Fibroblast of the conjunctiva (primary cell): ENCODE measurements at regions not wholly inside any gene's neighbourhood (a gene's known extent, or its start where the extent isn't known, plus 50 kb on each side); places are given as distances from the start of the nearest gene placed in this dataset.

Source experiments
- DNase-seq: peaks from one replicate; pipeline ENCODE4 v3.0.0-alpha.2; 2010; ENCODE audit warnings: low read depth

DNA sequence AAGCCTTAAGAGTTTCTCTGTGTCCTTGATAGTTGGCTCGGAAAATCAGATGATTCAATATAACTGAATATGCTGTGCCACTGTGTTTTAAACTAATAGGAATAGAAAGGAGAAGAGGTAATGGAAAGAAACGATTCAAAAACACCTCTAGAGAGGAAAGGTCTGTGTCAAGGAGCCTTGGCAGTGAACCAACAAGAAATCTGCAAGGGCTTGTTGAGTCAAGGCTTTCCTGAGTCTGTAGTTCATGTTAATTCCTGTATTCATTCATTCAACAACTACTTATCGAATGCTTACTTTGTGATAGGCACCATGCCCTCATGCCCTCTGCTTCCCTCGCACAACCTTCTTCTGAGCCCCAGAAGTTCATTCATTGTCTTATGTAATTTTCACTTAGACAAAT lies 336.0 kb downstream of the PDHA2 start:
- no peak for DNase-seq

GRCh38 chr4:96183611-96184010 lies 343.7 kb downstream of the PDHA2 start:
- DNase-seq: no peak

DNA sequence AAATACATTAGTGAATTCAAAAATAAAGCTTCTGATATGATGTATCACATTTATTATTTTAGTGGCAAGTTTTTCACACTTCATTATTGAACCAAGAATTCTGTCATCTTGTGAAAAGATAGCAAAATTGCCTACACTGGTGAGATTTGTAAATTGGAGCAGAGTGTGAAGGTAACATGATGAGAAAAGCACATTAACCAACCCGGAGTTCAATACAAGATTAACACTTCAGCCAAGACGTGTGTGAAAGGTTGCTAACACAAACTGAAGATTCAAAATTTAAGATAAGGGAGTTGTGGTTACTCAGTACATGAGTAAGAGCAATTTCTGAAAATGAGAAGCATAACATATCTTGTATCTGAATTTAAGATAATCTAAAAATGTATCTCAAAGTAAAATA lies 346.7 kb downstream of the PDHA2 start:
- no peak for DNase-seq

GRCh38 chr4:96189761-96190160 lies 349.9 kb downstream of the PDHA2 start:
- DNase-seq: no peak

- no peak for DNase-seq
Measured at GRCh38 chr4:96193061-96193460, 353.2 kb downstream of the PDHA2 start.

- DNase-seq: no peak
Measured at GRCh38 chr4:96194993-96195392, 355.1 kb downstream of the PDHA2 start.

DNA sequence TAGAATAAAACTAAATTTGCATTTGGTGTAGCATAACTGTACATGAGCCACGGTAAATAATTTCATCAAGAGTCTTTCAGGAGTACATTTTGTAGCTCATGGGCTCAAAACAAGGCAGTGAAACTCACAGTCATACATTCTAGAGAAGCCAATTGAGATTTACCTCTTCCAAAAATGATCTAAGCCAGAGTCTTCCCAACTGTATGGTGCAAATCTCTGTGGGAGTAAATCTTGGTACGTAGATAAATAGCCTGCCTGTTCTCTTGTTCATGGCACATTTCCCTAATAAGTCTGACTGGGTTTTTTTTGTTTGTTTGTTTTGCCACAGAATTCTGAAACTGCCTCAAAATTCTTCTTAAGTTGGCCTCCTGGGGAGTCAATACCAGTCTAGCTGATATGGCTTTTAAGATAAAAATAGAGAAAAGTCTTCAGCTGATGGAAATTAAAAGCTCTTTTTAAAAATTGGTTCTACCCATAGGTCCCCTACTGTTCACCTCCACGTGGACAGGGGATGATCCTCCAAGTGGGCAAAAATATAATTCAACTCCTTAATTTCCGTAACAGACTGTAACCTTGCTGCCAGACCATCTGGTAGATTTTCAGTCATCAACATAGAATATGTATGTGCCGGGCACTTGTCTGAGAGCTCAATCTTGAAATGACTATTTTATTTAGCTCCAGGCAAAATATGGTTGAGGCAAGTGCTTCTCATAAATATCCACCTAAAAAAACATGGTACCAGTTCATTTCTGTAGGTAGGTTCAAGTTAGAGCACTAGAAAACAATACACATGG lies 365.4 kb downstream of the PDHA2 start:
- DNase-seq: no peak

DNA sequence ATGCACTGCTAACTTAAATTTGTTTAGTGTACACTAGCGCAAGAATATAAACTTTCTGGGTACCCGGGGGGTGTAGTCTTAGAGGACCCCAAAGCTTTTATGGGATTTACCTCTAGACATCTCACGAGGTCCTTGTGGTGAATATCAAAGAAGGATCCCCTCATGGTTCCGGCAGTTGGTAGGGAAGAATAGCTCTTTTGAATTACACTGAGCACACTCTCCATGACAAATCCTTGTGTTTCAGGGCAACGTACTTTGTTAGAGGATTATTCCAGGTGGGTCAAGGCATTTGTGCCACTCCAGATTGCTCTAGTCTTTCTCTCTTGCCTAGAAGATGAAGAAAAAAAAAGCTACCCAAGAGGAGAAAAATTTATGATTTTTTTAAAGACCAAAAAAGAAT lies 387.6 kb downstream of the PDHA2 start:
- DNase-seq: no peak

- DNase-seq: no peak
Measured at GRCh38 chr4:96228463-96228862, 388.6 kb downstream of the PDHA2 start.

GRCh38 chr4:96240041-96240440 lies 400.1 kb downstream of the PDHA2 start:
- no peak for DNase-seq

GRCh38 chr4:96241819-96242218 lies 401.9 kb downstream of the PDHA2 start:
- DNase-seq: no peak

GRCh38 chr4:96247096-96247495 lies 407.2 kb downstream of the PDHA2 start:
- DNase-seq: no peak

DNA sequence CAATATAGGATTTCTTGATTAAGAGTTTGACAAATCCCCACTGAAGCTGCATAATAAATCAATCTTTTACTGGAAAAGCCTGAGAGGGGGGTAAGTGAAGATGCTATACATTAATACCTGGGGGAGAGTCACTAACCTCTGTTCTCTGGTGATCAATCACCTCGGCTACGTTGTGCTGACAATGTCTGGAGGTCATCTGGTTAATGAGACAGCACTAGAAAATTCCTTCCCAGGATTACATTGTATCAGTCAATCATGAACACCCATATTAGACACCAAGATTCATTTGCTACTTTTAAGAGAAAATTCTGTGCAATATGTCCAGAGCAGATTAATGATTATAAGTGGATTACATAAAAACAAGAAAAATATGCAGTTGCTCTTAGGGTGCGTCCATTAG lies 408.3 kb downstream of the PDHA2 start:
- no peak for DNase-seq

DNA sequence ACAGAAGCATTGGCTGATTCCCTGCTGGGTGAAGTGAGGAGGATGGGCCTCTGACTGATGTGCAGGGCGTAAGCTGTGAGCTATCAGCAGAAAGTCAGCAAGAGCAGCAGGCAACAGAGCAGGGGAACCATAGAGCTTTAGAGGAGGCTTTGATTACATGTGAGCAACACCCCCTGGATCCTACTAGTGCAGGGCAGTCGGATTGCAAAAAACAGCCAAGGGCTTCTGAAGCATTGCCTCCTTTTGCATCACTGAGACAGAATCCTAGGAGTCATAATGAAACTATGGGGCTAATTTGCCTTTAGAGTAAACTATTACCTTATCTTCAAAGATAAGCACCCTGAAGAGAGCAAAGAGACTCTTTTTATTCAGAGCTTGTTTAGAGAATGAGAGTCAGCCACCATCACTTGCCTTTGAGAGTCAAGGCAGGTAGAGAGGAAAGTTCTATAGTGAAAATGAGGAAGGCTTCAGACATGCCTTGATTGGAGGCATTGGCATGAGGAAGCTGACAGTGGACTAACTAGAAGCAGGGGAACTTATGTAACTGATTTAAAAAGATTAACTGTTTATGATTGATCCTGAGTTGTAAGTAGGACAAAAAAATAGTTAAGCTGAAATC lies 420.3 kb downstream of the PDHA2 start:
- DNase-seq: no peak

- DNase-seq: no peak
Measured at GRCh38 chr4:96262057-96262456, 422.2 kb downstream of the PDHA2 start.

DNA sequence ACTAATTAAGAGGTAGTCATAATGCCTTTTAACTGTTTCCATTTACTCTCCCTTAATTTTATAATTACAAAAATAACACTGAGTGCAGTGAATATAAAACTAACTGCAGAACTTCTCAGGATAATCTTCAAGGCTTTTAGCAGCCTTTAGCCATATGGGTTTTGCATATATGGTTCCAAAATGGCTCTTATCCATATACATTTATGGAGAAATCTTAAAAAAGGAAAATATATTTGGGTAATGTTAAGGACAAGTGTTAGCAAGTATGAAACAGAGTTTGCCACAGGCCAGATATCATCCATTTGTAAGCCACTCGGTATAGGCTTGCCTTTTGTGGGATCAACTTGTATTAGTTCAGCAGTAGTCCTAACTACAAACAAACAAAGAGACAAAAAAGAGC lies 423.4 kb downstream of the PDHA2 start:
- no peak for DNase-seq

DNA sequence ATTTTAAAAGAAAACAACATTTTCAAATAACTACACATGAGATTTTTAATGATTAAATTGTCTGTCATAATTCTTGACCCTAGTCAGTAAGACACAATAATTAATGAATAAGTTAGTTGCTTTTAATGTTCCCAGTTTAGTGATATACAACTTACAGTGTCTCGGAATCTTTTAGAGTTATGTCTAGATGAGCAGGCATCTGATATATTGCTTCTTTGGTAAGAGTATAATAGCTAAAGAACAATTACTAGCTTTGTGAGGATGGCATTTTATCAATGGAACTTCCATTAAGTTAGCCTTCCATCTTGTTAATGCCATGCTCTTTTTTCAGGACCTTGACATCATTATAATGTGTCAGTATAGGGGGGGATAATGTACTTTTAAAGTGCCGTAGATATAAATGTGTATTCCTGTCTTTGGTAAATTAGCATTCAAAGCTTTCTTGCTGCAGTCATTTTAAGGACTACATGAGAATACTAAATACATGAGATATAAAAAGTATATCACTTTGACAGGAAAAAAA lies 425.1 kb downstream of the PDHA2 start:
- no peak for DNase-seq

DNA sequence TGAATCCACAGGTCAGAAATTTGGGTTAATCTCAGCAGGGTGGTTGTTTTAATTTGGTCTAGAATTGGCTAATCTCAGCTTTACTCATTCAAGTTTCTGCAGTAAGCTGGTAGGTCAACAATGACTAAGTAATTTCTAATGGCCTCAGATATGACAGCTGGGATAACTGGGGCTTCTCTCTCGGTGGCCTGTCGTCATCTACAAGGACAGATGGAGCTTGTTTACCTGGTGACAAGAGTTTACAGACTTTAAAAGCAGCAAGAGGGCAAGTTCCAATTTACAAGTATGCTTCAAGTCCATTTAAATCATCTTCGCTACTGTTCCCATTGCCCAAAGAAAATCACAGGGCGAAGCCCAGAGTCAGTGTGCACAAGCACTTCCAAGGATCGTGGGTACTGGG lies 453.9 kb downstream of the PDHA2 start:
- DNase-seq: no peak

- no peak for DNase-seq
Measured at GRCh38 chr4:96295143-96295741, 455.3 kb downstream of the PDHA2 start.

GRCh38 chr4:96301715-96302114 lies 461.8 kb downstream of the PDHA2 start:
- DNase-seq: no peak

- no peak for DNase-seq
Measured at GRCh38 chr4:96305030-96305429, 465.1 kb downstream of the PDHA2 start.

- no peak for DNase-seq
Measured at GRCh38 chr4:96312046-96312685, 472.3 kb downstream of the PDHA2 start.

GRCh38 chr4:96315815-96316214 lies 475.9 kb downstream of the PDHA2 start:
- no peak for DNase-seq
